ENCODE measurements at regions not wholly inside any gene's neighbourhood (a gene's known extent, or its start where the extent isn't known, plus 50 kb on each side); places are given as distances from the start of the nearest gene placed in this dataset.

DNA sequence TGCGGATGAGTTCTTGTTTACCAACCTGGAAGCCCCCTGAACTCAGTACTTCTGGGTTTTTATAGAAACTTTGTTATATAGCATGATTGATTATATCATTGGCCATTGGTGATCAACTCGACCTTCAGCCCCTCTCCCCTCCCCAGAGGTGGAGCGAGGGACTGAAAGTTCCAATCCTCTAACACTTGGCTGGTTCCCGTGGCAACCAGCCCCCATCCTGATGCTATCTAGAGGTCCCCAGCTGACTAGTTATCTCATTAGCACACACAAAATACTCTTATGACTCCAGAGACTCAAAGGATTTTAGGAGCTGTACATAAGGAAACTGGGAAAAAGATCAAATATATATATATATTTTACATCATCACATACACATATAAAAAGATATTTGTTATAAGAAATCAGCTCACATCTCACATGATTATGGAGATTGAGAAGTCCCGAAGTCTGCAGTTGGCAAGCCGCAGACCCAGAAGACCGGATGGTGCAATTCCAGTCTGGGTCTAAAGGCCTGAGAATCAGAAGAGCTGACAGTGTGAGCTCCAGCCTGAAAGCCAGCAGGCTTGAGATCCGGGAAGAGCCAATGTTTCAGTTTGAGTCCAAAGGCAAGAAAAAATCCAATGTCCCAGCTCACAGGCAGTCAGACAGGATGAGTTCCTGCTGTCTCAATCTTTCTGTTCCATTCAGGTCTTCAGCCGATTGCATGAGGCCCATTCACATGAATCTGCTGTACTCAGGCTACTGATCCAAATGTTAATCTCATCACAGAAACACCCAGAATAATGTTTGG lies 179.3 kb upstream of the DTNBP1 start:
- TF ChIP-seq EP300 (IDR thresholded peaks at IDR 0.05), result no peak
- TF ChIP-seq, protein P1, sequence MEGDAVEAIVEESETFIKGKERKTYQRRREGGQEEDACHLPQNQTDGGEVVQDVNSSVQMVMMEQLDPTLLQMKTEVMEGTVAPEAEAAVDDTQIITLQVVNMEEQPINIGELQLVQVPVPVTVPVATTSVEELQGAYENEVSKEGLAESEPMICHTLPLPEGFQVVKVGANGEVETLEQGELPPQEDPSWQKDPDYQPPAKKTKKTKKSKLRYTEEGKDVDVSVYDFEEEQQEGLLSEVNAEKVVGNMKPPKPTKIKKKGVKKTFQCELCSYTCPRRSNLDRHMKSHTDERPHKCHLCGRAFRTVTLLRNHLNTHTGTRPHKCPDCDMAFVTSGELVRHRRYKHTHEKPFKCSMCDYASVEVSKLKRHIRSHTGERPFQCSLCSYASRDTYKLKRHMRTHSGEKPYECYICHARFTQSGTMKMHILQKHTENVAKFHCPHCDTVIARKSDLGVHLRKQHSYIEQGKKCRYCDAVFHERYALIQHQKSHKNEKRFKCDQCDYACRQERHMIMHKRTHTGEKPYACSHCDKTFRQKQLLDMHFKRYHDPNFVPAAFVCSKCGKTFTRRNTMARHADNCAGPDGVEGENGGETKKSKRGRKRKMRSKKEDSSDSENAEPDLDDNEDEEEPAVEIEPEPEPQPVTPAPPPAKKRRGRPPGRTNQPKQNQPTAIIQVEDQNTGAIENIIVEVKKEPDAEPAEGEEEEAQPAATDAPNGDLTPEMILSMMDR (IDR thresholded peaks at IDR 0.05), result no peak

Measured in ovary (tissue), 3 donors.